LNCaP clone FGC (cell line): ENCODE measurements at regions not wholly inside any gene's neighbourhood (a gene's known extent, or its start where the extent isn't known, plus 50 kb on each side); places are given as distances from the start of the nearest gene placed in this dataset.

Source experiments
- DNase-seq: peaks from one replicate; pipeline ENCODE4 v3.0.0-alpha.2; 2011; ENCODE audit warnings: low read depth
- H3K4me3 ChIP-seq: 2 replicates; pipeline ENCODE4 v1.5.1; 2011; ENCODE audit warnings: mild to moderate bottlenecking, low read depth, low read length, control low read depth
- CTCF ChIP-seq: IDR thresholded peaks from 2 replicates; pipeline ENCODE4 v1.5.1; 2012; ENCODE audit warnings: mild to moderate bottlenecking; ENCODE audit not compliant: control insufficient read depth, insufficient read depth; ENCODE audit errors: extremely low read depth

GRCh38 chr11:80432057-80432456 lies 991.2 kb upstream of the TENM4 start:
- TF ChIP-seq CTCF = no peak
- no peak overlapping the region for H3K4me3 ChIP-seq
- DNase-seq = peak; percentile 77

GRCh38 chr11:80424012-80424695 lies 983.3 kb upstream of the TENM4 start:
- no peak for DNase-seq
- H3K4me3 ChIP-seq = no peak overlapping the region
- TF ChIP-seq CTCF = no peak

DNA sequence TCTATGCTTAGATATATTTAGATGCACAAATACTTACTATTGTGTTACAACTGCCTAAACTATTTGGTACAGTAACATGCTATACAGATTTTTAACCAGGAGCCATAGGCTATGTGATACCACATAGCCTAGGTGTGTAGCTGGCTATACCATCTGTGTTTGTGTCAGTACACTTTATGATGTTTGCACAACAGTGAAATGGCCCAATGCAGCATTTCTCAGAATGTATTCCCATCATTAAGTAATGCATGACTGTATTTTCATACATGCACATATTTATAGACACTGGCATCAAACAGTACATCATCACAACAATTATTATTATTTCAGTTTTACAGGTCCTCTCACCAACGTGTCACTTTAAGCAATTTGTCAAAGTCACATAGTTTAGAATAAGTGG lies 979.5 kb upstream of the TENM4 start:
- no peak for TF ChIP-seq CTCF
- peak; percentile 22 for DNase-seq
- H3K4me3 ChIP-seq = no peak overlapping the region

DNA sequence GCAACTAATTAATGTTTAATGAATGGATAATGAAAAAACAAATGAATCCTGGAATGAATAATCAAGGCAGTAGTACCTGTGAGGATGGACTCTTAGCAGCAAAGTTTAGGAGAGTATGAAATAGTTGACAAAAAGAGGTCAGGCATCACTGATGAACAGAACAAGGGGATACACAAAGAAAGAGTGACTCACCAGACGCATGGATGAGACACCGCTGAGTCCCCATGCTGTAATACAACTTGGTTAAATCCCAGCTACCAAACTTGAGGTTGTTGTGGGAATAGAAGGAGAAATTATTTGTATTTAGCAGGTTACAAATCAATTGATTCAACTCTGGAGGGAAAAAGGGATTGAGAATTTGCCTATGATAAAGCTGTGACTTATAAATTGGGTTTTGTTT lies 976.9 kb upstream of the TENM4 start:
- no peak for TF ChIP-seq CTCF

DNA sequence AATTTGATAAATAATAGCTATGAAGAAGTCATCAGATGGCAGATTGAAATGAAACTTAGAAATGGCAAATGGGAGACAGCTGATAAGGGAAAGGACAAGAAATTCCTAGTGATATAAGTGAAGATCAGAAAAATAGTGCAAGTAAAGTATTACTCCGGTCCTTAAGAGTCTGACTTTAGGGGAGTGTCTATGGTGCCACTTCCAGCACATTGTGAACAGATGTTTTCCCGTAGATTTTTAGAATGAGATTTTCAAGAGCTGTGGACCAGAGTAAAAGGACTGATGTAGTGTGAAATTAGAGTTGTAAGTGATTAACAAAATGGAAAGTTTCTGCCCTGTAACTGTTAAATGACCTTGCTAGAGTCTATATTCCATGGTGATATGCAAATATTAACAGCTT lies 974.8 kb upstream of the TENM4 start:
- no peak for DNase-seq
- no peak overlapping the region for H3K4me3 ChIP-seq
- no peak for TF ChIP-seq CTCF

More for the DNA sequence above, 976.9 kb upstream of the TENM4 start:
- no peak for DNase-seq
- no peak overlapping the region for H3K4me3 ChIP-seq

DNA sequence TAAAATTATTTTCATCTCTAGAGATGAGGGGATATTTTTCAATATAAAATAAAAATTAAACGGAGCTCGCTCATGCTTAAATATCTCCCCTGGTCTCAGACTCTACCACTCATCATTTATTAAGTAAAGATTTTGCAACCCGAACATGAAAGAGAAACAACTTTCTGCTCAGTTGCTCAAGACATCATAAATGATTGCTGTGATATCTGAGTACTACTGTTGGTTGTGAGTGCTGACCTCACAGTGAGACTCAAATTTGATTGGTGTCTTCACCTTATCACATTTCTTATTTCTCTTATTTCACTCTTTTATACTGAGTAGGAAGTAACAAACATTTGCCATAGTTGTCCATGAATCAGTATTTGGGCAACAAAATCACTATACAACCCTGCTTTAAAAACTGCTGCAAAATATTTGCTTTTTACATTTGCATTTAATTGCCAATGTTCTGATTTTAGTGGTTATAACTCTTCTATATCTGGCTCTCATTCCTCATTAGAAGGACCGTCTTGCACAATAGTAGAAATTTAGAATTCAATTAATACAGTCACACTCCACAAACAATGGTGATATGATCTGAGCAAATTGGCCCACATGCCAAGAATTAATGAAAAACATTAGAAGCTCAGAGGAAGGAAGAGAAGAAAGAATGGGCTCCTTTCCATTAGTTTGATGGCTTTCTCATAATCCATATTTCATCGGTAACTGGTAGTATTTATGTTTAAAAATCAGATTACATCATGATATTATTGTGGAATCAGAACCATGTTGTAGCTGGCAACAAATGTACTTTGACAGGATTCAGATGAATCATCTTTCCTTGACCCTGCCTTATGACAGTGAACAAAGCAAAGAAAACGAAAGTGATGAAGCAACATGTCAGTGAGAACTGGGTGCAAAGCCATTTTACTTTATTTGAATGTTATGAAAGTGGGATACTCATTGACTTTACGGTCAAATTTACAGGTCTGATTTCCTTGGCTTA lies 973.6 kb upstream of the TENM4 start:
- no peak overlapping the region for H3K4me3 ChIP-seq
- DNase-seq = no peak
- no peak for TF ChIP-seq CTCF

- no peak overlapping the region for H3K4me3 ChIP-seq
- TF ChIP-seq CTCF = no peak
- no peak for DNase-seq
Measured at GRCh38 chr11:80412604-80413003, 971.8 kb upstream of the TENM4 start.
